ENCODE measurements at regions not wholly inside any gene's neighbourhood (a gene's known extent, or its start where the extent isn't known, plus 50 kb on each side); places are given as distances from the start of the nearest gene placed in this dataset.
A peak's percentile ranks its signal among the peaks of the same experiment; 100 is the strongest.

DNA sequence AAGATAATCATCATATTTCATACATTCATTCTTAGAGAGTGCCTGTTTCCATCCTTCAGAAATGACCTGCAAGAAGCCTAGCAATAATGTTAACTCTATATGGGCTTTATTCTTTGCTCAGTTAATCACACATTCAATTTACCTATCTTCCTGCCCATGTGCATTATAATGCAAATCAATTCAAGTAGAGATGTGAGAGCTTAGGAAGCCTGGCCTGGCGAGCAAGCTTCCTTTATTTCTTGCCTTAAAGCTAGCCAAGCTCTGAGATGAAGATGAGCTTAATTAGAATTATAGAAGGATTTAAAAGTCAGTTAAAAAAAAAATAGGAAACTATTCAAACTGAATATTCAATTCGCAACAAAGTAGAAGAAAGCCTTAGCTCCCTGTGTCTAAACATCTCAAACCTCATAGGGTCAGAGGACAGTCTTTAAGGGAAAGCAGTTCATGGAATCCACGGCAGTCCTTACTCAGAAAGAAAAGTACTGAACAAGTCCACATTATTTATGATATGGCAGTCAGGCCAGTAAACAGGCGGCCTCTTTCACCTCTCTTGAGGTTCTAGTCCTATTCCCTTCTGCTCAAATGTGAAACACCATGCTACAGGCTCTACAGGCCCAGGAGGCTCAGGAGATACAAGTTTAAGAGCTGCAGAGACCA is 214.1 kb downstream of the TFEC start:
- TF ChIP-seq CTCF (conservative IDR thresholded peaks at IDR 0.05; ENCODE audit: low read depth in 2 of 2) (no peak), EZH2 (IDR thresholded peaks at IDR 0.05; ENCODE audit: low read depth, unreplicated experiment) (no peak), REST (IDR thresholded peaks at IDR 0.05; ENCODE audit: unreplicated experiment) (no peak), POLR2AphosphoS5 (IDR thresholded peaks at IDR 0.05; ENCODE audit: low read depth) (no peak), EZH2phosphoT487 (IDR thresholded peaks at IDR 0.05; ENCODE audit: unreplicated experiment) (no peak), CREB1 (CRISPR knock-in tag; IDR thresholded peaks at IDR 0.05; ENCODE audit: low read depth) (no peak), NANOG (IDR thresholded peaks at IDR 0.05; ENCODE audit: borderline replicate concordance) (peak; percentile 71; the same call in 1 of the 2 replicates), ZNF114 (CRISPR knock-in tag; IDR thresholded peaks at IDR 0.05) (no peak), JUNB (IDR thresholded peaks at IDR 0.05; ENCODE audit: unreplicated experiment) (no peak), ZNF331 (CRISPR knock-in tag; IDR thresholded peaks at IDR 0.05; ENCODE audit: low read depth) (no peak)
